GM19324 (cell line): ENCODE measurements at regions not wholly inside any gene's neighbourhood (a gene's known extent, or its start where the extent isn't known, plus 50 kb on each side); places are given as distances from the start of the nearest gene placed in this dataset.

Experiments
- ATAC-seq: cut with Tn5 transposase; IDR thresholded peaks from one replicate; pipeline ENCODE4 v1.9.1; 2021; ENCODE audit warnings: mild to moderate bottlenecking, moderate library complexity; ENCODE audit not compliant: unreplicated experiment, low FRiP score

GRCh38 chr10:3551761-3552160 is 233.2 kb downstream of the KLF6 start:
- ATAC-seq = no peak

- no peak for ATAC-seq
Observed at GRCh38 chr10:3549118-3549517, 235.9 kb downstream of the KLF6 start.

GRCh38 chr10:3548702-3549101 is 236.3 kb downstream of the KLF6 start:
- ATAC-seq = no peak

GRCh38 chr10:3548076-3548475 is 236.9 kb downstream of the KLF6 start:
- ATAC-seq = no peak

- ATAC-seq = no peak
Observed at GRCh38 chr10:3544561-3544960, 240.4 kb downstream of the KLF6 start.

- ATAC-seq = no peak
Observed at GRCh38 chr10:3542185-3542611, 242.8 kb downstream of the KLF6 start.

GRCh38 chr10:3539696-3540383 is 245.2 kb downstream of the KLF6 start:
- no peak for ATAC-seq

GRCh38 chr10:3538656-3539531 is 246.1 kb downstream of the KLF6 start:
- no peak for ATAC-seq

- no peak for ATAC-seq
Observed at GRCh38 chr10:3538291-3538655, 246.7 kb downstream of the KLF6 start.

- ATAC-seq = no peak
Observed at GRCh38 chr10:3537518-3537917, 247.5 kb downstream of the KLF6 start.

GRCh38 chr10:3535001-3535400 is 250.0 kb downstream of the KLF6 start:
- ATAC-seq = no peak

GRCh38 chr10:3534433-3534832 is 250.6 kb downstream of the KLF6 start:
- ATAC-seq = no peak

- ATAC-seq = no peak
Observed at GRCh38 chr10:3533296-3533695, 251.7 kb downstream of the KLF6 start.

- no peak for ATAC-seq
Observed at GRCh38 chr10:3532644-3533043, 252.4 kb downstream of the KLF6 start.

GRCh38 chr10:3531670-3532069 is 253.3 kb downstream of the KLF6 start:
- no peak for ATAC-seq

- no peak for ATAC-seq
Observed at GRCh38 chr10:3530783-3531645, 254.0 kb downstream of the KLF6 start.

GRCh38 chr10:3530346-3530745 is 254.7 kb downstream of the KLF6 start:
- no peak for ATAC-seq

- ATAC-seq = no peak
Observed at GRCh38 chr10:3529691-3530090, 255.3 kb downstream of the KLF6 start.

GRCh38 chr10:3528823-3529403 is 256.1 kb downstream of the KLF6 start:
- ATAC-seq = no peak

GRCh38 chr10:3528271-3528670 is 256.7 kb downstream of the KLF6 start:
- ATAC-seq = no peak

- ATAC-seq = no peak
Observed at GRCh38 chr10:3527869-3528268, 257.1 kb downstream of the KLF6 start.
